H9 (cell line): ENCODE measurements at regions not wholly inside any gene's neighbourhood (a gene's known extent, or its start where the extent isn't known, plus 50 kb on each side); places are given as distances from the start of the nearest gene placed in this dataset.

Source experiments
- DNase-seq: peaks from one replicate; pipeline ENCODE4 v3.0.0-alpha.2; 2017
- H2AFZ ChIP-seq: one replicate; pipeline ENCODE4 v1.6.1; 2013; ENCODE audit warnings: mild to moderate bottlenecking, low read length, control low read depth, moderate library complexity
- H2AK5ac ChIP-seq: 2 replicates; pipeline ENCODE4 v1.6.1; 2013; ENCODE audit warnings: low read length, control low read depth, mixed read lengths; ENCODE audit not compliant: insufficient read length
- H2BK120ac ChIP-seq: one replicate; pipeline ENCODE4 v1.6.1; 2013; ENCODE audit warnings: low read depth, mild to moderate bottlenecking, low read length, control low read depth, inconsistent platforms; ENCODE audit not compliant: poor library complexity, severe bottlenecking
- H2BK12ac ChIP-seq: 2 replicates; pipeline ENCODE4 v1.6.1; 2013; ENCODE audit warnings: low read length, control low read depth, mixed read lengths, low read depth; ENCODE audit not compliant: insufficient read length
- H2BK15ac ChIP-seq: 2 replicates; pipeline ENCODE4 v1.6.1; 2013; ENCODE audit warnings: low read depth, low read length, control low read depth
- H2BK20ac ChIP-seq: one replicate; pipeline ENCODE4 v1.6.1; 2013; ENCODE audit warnings: low read depth, mild to moderate bottlenecking, low read length, control low read depth, inconsistent platforms; ENCODE audit not compliant: poor library complexity, severe bottlenecking
- H2BK5ac ChIP-seq: 2 replicates; pipeline ENCODE4 v1.6.1; 2013; ENCODE audit warnings: low read length, control low read depth, mixed read lengths; ENCODE audit not compliant: insufficient read length
- H3K14ac ChIP-seq: 2 replicates; pipeline ENCODE4 v1.6.1; 2013; ENCODE audit warnings: low read length, control low read depth; ENCODE audit not compliant: insufficient read depth
- H3K18ac ChIP-seq: 2 replicates; pipeline ENCODE4 v1.6.1; 2013; ENCODE audit warnings: low read depth, mild to moderate bottlenecking, mixed read lengths, low read length, control low read depth; ENCODE audit not compliant: insufficient read length
- H3K23ac ChIP-seq: 2 replicates; pipeline ENCODE4 v1.6.1; 2013; ENCODE audit warnings: low read length, control low read depth, mixed read lengths, low read depth; ENCODE audit not compliant: insufficient read length
- H3K23me2 ChIP-seq: 2 replicates; pipeline ENCODE4 v1.6.1; 2013; ENCODE audit warnings: low read depth, mild to moderate bottlenecking, mixed read lengths, low read length, control low read depth; ENCODE audit not compliant: insufficient read length, poor library complexity, severe bottlenecking
- H3K27ac ChIP-seq: 2 replicates; pipeline ENCODE4 v1.5.1; 2013; ENCODE audit warnings: low read length, control low read depth, mixed read lengths, low read depth; ENCODE audit not compliant: insufficient read length
- H3K27me3 ChIP-seq: 2 replicates; pipeline ENCODE4 v1.6.1; 2013; ENCODE audit warnings: low read length, control low read depth, inconsistent platforms; ENCODE audit not compliant: insufficient read depth
- H3K4ac ChIP-seq: 2 replicates; pipeline ENCODE4 v1.6.1; 2013; ENCODE audit warnings: low read depth, mild to moderate bottlenecking, control low read depth, inconsistent platforms, low read length, moderate library complexity
- H3K4me1 ChIP-seq: 2 replicates; pipeline ENCODE4 v1.6.1; 2013; ENCODE audit warnings: low read length, control low read depth, inconsistent platforms; ENCODE audit not compliant: insufficient read depth
- H3K4me2 ChIP-seq: 2 replicates; pipeline ENCODE4 v1.6.1; 2013; ENCODE audit warnings: low read length, control low read depth, mixed read lengths; ENCODE audit not compliant: insufficient read length, insufficient read depth
- H3K56ac ChIP-seq: 2 replicates; pipeline ENCODE4 v1.6.1; 2013; ENCODE audit warnings: low read depth, mild to moderate bottlenecking, mixed read lengths, low read length, control low read depth; ENCODE audit not compliant: insufficient read length
- H3K79me1 ChIP-seq: 2 replicates; pipeline ENCODE4 v1.6.1; 2013; ENCODE audit warnings: low read depth, mild to moderate bottlenecking, moderate library complexity, low read length, control low read depth, inconsistent platforms; ENCODE audit not compliant: insufficient read depth, poor library complexity, severe bottlenecking
- H3K79me2 ChIP-seq: 2 replicates; pipeline ENCODE4 v1.6.1; 2013; ENCODE audit warnings: low read length, control low read depth, inconsistent platforms; ENCODE audit not compliant: insufficient read depth
- H3K9ac ChIP-seq: 2 replicates; pipeline ENCODE4 v1.6.1; 2013; ENCODE audit warnings: low read length, control low read depth, mixed read lengths; ENCODE audit not compliant: insufficient read length; ENCODE audit errors: extremely low read depth
- H3K9me3 ChIP-seq: one replicate; pipeline ENCODE4 v1.6.1; 2013; ENCODE audit warnings: low read depth, low read length, inconsistent platforms; ENCODE audit not compliant: control insufficient read depth
- H3T11ph ChIP-seq: one replicate; pipeline ENCODE4 v1.6.1; 2013; ENCODE audit warnings: mild to moderate bottlenecking, low read length, control low read depth, inconsistent platforms
- H4K20me1 ChIP-seq: one replicate; pipeline ENCODE4 v1.6.1; 2013; ENCODE audit not compliant: control insufficient read depth, insufficient read length, insufficient read depth
- H4K5ac ChIP-seq: 2 replicates; pipeline ENCODE4 v1.6.1; 2013; ENCODE audit warnings: low read depth, mild to moderate bottlenecking, mixed read lengths, low read length, control low read depth; ENCODE audit not compliant: insufficient read length
- H4K8ac ChIP-seq: replicated peaks from 2 replicates; pipeline ENCODE4 v1.6.1; 2013; ENCODE audit warnings: low read length, control low read depth, mixed read lengths, low read depth; ENCODE audit not compliant: insufficient read length
- H4K91ac ChIP-seq: 2 replicates; pipeline ENCODE4 v1.6.1; 2013; ENCODE audit warnings: low read depth, mild to moderate bottlenecking, moderate library complexity, mixed read lengths, low read length, control low read depth; ENCODE audit not compliant: insufficient read length
- H3K27ac Mint-ChIP-seq, 3 experiments: 2 replicates in 2 of 3; 3 replicates in 1 of 3; pipeline ENCODE4 v1.8.0; 2020 to 2021; ENCODE audit warnings: mixed read lengths in 3 of 3, mild to moderate bottlenecking in 1 of 3, moderate library complexity in 1 of 3
- H3K27me3 Mint-ChIP-seq: 2 replicates; pipeline ENCODE4 v1.8.0; 2021; ENCODE audit warnings: low read depth, mild to moderate bottlenecking, moderate library complexity, mixed read lengths
- H3K36me3 Mint-ChIP-seq, 3 experiments: 2 replicates in 2 of 3; 3 replicates in 1 of 3; pipeline ENCODE4 v1.8.0; 2020 to 2021; ENCODE audit warnings: low read depth in 3 of 3, mixed read lengths in 3 of 3; ENCODE audit not compliant: insufficient read depth in 1 of 3
- H3K4me1 Mint-ChIP-seq, 2 experiments: 2 replicates each; pipeline ENCODE4 v1.8.0; 2020; ENCODE audit warnings: mixed read lengths in 2 of 2
- H3K4me3 Mint-ChIP-seq, 2 experiments: 2 replicates in 1 of 2; 3 replicates in 1 of 2; pipeline ENCODE4 v1.8.0; 2020 to 2021; ENCODE audit warnings: mild to moderate bottlenecking in 2 of 2, mixed read lengths in 2 of 2, moderate library complexity in 1 of 2
- H3K9me3 Mint-ChIP-seq, 2 experiments: 2 replicates in 1 of 2; 3 replicates in 1 of 2; pipeline ENCODE4 v1.8.0; 2020; ENCODE audit warnings: mild to moderate bottlenecking in 2 of 2, mixed read lengths in 2 of 2, moderate library complexity in 1 of 2
- CTCF ChIP-seq: fragments of 200-600 bp; sonication (generic); conservative IDR thresholded peaks from 3 replicates; pipeline ENCODE4 v1.8.0; 2021; ENCODE audit warnings: antibody characterized with exemption, mild to moderate bottlenecking
- WGBS: extraction: QIAGEN DNeasy Blood & Tissue Kit; methylation state at CpG from one replicate; pipeline ENCODE4 v1.1.7; 2013; ENCODE audit warnings: missing lambda C conversion rate, low lambda C conversion rate, mixed read lengths; ENCODE audit not compliant: insufficient read length; ENCODE audit errors: extremely low coverage; 5-methylcytosine and 5-hydroxymethylcytosine counted together

GRCh38 chr2:217515615-217516309 lies 487.0 kb downstream of the TNS1 start:
- no peak overlapping the region for H3T11ph ChIP-seq
- no peaks in the 10 kb centered on the region; a peak in 1 of 5 replicates for H3K9me3 Mint-ChIP-seq
- H4K91ac ChIP-seq, result no peak overlapping the region
- H3K4ac ChIP-seq, result no peak overlapping the region
- no peak overlapping the region for H3K4me3 Mint-ChIP-seq
- no peaks in the 10 kb centered on the region for H3K79me2 ChIP-seq
- no peaks in the 10 kb centered on the region for H3K9me3 ChIP-seq
- no peak overlapping the region for H2BK12ac ChIP-seq
- no peak overlapping the region for H3K4me2 ChIP-seq
- no peak overlapping the region for H3K27ac ChIP-seq
- no peaks in the 10 kb centered on the region for H3K23me2 ChIP-seq
- no peak overlapping the region for H2BK15ac ChIP-seq
- H3K36me3 Mint-ChIP-seq, result no peaks in the 10 kb centered on the region
- H3K27me3 Mint-ChIP-seq, result 0 out of 2 replicates have a peak, but pooled peaks cover 2% of the 10 kb centered on the region
- no peak overlapping the region for H4K5ac ChIP-seq
- H2AK5ac ChIP-seq, result no peak overlapping the region
- H3K27me3 ChIP-seq, result no peaks in the 10 kb centered on the region; the same call in 1 of the 2 replicates
- H3K18ac ChIP-seq, result no peak overlapping the region
- peaks cover 8% of the 10 kb centered on the region in 2 experiments for H3K4me1 Mint-ChIP-seq
- H3K14ac ChIP-seq, result no peak overlapping the region
- no peaks in the 10 kb centered on the region for H3K4me1 ChIP-seq
- no peak overlapping the region for H2BK5ac ChIP-seq
- H3K23ac ChIP-seq, result no peak overlapping the region
- no peaks in the 10 kb centered on the region for H4K20me1 ChIP-seq
- no peak overlapping the region for H4K8ac ChIP-seq
- H3K9ac ChIP-seq, result no peak overlapping the region
- WGBS, result no CpG with 5 or more reads among the region's 5 CpGs
- no peak overlapping the region for H2AFZ ChIP-seq
- H3K27ac Mint-ChIP-seq, result no peak overlapping the region
- H2BK120ac ChIP-seq, result no peak overlapping the region
- DNase-seq, result no peak
- H3K56ac ChIP-seq, result no peak overlapping the region
- H3K79me1 ChIP-seq, result no peaks in the 10 kb centered on the region
- H2BK20ac ChIP-seq, result no peak overlapping the region
- no peak for TF ChIP-seq CTCF
